Heart right ventricle (tissue), 16 donors: ENCODE measurements at regions not wholly inside any gene's neighbourhood (a gene's known extent, or its start where the extent isn't known, plus 50 kb on each side); places are given as distances from the start of the nearest gene placed in this dataset.

Experiments used
- ATAC-seq, 8 donors: fragments of 200-7000 bp; cut with Tn5 transposase; one replicate each; pipeline ENCODE4 v1.9.1; 2020; ENCODE audit warnings: mild to moderate bottlenecking in 8 of 8, moderate library complexity in 8 of 8, moderate number of reproducible peaks in 1 of 8
- DNase-seq, 2 donors: peaks; one replicate each; pipeline ENCODE4 v3.0.0-alpha.2; 2020
- H3K27ac ChIP-seq, 10 donors: fragments of 200-600 bp; sonication (generic) in 2 of 10; one replicate each; pipeline versions ENCODE4 v1.5.0 to v1.8.0; 2020 to 2022; ENCODE audit warnings: mild to moderate bottlenecking in 3 of 10
- H3K27me3 ChIP-seq, 7 donors: fragments of 200-600 bp; one replicate each; pipeline ENCODE4 v1.8.0; 2021 to 2022; ENCODE audit warnings: mild to moderate bottlenecking in 2 of 7
- H3K36me3 ChIP-seq, 9 donors: fragments of 200-600 bp; sonication (generic) in 1 of 9; one replicate each; pipeline versions ENCODE4 v1.5.0 to v1.8.0; 2020 to 2022; ENCODE audit warnings: mild to moderate bottlenecking in 2 of 9
- H3K4me1 ChIP-seq, 9 donors: fragments of 200-600 bp; sonication (generic) in 1 of 9; one replicate each; pipeline versions ENCODE4 v1.5.0 to v1.8.0; 2020 to 2022; ENCODE audit warnings: mild to moderate bottlenecking in 4 of 9
- H3K4me3 ChIP-seq, 10 donors: fragments of 200-600 bp; sonication (generic) in 2 of 10; one replicate each; pipeline versions ENCODE4 v1.5.0 to v1.8.0; 2020 to 2022; ENCODE audit warnings: mild to moderate bottlenecking in 7 of 10, moderate library complexity in 2 of 10
- H3K9me3 ChIP-seq, 11 donors: fragments of 200-600 bp in 10 of 11; sonication (generic) in 2 of 11; one replicate each; pipeline versions ENCODE4 v1.5.0 to v1.8.0; 2013 to 2022; ENCODE audit warnings: mild to moderate bottlenecking in 2 of 11, control low read depth in 1 of 11, moderate library complexity in 1 of 11
- WGBS, 2 donors: extraction: QIAGEN DNeasy Blood & Tissue Kit; methylation state at CpG; one replicate each; pipeline ENCODE4 v1.1.7; 2013; ENCODE audit warnings: inconsistent platforms in 1 of 2; 5-methylcytosine and 5-hydroxymethylcytosine counted together
- intact Hi-C, 10 donors: fragments of 100-400 bp; cut with DNase I; formaldehyde crosslinking; loops; one replicate each; pipeline versions ENCODE4 v1.11.1 to v1.14.2; 2022
- TF ChIP-seq, protein P1 (sequence below), 9 donors: fragments of 200-600 bp; sonication (generic) in 2 of 9; IDR thresholded peaks; one replicate each; pipeline versions ENCODE4 v1.5.0 to v1.8.0; 2021 to 2022; ENCODE audit warnings: antibody characterized with exemption in 9 of 9, mild to moderate bottlenecking in 5 of 9, moderate library complexity in 1 of 9
- donor health status: Arrhythmogenic right ventricular cardiomyopathy.
- donor health status: ischemic (EF 13 %, LVEDD 7.1; RV severe dilation, severe dysfunction).
- donor health status: healthy with polysubstance abuse.
- donor health status: DM: no; HTN: yes; CAD: no.
- donor health status: DM: no; HTN: no; CAD: no.
- donor health status: ischemic (EF 25% LVEDD 6.9; RV normal size, moderate dysfunction).
- donor health status: ischemic (EF 25% LVEDD 5.7; RV mildly dilated, moderate dysfunction).
- donor health status: healthy.
- donor health status: DM: yes; HTN: yes; CAD: no.
- donor health status: Ischemic cardiomyopathy.
- donor health status: ischemic (EF 35%, LVEDD 5.7; RV mildly dilated, moderate dysfunction).
- donor health status: nonischemic (EF 11% LVEDD 7.7; RV severe dilation, severe dysfunction).
- donor health status: DM: yes; HTN: yes; CAD: no.
- donor health status: PGD.
- donor health status: ischemic (EF 29% LVEDD 5.4; RV normal size, mild dysfunction).
- donor health status: nonischemic (EF 23%, LVEDD 6.1; RV moderate dilation, normal function).

DNA sequence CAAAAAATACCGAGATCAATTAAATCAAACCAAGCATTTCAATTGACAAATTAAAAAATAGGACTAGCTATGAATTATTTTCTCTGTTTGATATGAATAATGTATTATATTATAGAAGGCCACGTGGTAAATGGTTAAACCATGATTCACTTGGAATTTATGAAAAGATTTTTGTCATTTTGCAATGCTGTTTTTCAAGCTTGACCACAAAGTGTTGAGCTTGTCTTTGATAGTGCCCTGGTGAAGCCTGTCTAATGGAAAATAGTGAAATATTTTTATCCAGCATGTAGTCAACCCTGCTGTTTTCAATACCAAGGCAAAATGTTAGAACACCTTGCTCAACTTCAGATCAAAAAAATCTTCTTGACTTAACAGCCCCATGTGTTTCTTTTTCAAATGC is 288.0 kb upstream of the PRMT6 start:
- Histone ChIP-seq H3K4me3 (no peak overlapping the region), H3K27me3 (no peaks in the 10 kb centered on the region), H3K36me3 (no peaks in the 10 kb centered on the region), H3K4me1 (no peaks in the 10 kb centered on the region), H3K9me3 (peaks cover 0 to 8% (median 0%) of the 10 kb centered on the region in 11 donors), H3K27ac (no peak overlapping the region)
- WGBS, 2 donors: 74 to 75% methylated on average over 2 of the region's 2 CpGs
- TF ChIP-seq, protein P1, sequence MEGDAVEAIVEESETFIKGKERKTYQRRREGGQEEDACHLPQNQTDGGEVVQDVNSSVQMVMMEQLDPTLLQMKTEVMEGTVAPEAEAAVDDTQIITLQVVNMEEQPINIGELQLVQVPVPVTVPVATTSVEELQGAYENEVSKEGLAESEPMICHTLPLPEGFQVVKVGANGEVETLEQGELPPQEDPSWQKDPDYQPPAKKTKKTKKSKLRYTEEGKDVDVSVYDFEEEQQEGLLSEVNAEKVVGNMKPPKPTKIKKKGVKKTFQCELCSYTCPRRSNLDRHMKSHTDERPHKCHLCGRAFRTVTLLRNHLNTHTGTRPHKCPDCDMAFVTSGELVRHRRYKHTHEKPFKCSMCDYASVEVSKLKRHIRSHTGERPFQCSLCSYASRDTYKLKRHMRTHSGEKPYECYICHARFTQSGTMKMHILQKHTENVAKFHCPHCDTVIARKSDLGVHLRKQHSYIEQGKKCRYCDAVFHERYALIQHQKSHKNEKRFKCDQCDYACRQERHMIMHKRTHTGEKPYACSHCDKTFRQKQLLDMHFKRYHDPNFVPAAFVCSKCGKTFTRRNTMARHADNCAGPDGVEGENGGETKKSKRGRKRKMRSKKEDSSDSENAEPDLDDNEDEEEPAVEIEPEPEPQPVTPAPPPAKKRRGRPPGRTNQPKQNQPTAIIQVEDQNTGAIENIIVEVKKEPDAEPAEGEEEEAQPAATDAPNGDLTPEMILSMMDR (IDR thresholded peaks at IDR 0.05): no peak
- DNase-seq: no peak
- intact Hi-C loops: no loop called here
- no peak for ATAC-seq

DNA sequence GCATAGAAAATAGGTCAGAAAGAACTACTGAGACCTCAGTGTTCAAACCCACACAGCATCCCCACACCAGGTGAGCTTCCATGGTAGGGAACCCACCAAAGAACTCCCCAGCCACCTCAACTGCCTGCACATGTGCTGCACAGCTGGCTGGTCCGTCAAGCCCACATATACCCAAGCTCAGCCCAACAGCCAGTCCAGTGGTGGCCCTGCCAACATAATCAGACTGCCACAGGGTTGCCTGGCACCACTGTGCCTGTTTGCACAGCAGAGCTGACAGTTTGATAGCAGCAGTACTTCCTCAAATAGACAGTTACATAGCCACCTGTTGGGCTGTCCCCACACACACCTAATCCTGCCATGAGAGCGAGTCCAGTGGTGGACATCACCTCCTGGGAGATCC is 283.3 kb upstream of the PRMT6 start:
- no peak overlapping the region for H3K4me3 ChIP-seq
- WGBS, 2 donors: 73 to 82% methylated on average over 2 of the region's 2 CpGs
- no peak overlapping the region for H3K27ac ChIP-seq

DNA sequence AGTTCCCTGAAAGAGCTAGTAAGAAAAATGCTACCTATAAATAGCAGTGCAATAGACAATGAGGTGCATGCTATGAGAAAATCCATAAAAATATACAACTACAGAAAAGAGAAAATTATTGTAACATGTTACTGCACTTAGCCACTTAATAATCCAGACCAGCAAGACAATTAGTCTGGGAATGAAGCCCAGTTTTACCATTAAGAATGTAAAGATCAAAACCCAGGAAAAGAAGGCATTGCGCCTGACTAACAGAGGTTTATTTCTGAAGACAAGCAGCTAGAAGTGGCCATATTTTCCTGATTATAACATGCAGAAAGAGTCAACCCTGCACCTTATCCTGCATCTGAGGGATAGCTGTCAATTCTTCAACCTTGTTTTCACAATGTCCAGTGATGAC is 276.4 kb upstream of the PRMT6 start:
- no peak for ATAC-seq
- Histone ChIP-seq H3K36me3 (no peaks in the 10 kb centered on the region), H3K27ac (no peak overlapping the region), H3K4me1 (no peaks in the 10 kb centered on the region), H3K4me3 (no peak overlapping the region), H3K9me3 (peaks cover 0 to 22% (median 8%) of the 10 kb centered on the region in 11 donors), H3K27me3 (no peaks in the 10 kb centered on the region)
- DNase-seq: no peak
- TF ChIP-seq, protein P1 (IDR thresholded peaks at IDR 0.05): no peak
- 86 to 89% methylated on average over 1 of the region's 1 CpG for WGBS, 2 donors
- intact Hi-C loops: no loop called here

More for the DNA sequence above, 283.3 kb upstream of the PRMT6 start:
- Histone ChIP-seq H3K9me3 (peaks cover 0 to 46% (median 13%) of the 10 kb centered on the region in 11 donors), H3K4me1 (no peaks in the 10 kb centered on the region), H3K36me3 (no peaks in the 10 kb centered on the region), H3K27me3 (no peaks in the 10 kb centered on the region)
- intact Hi-C loops: no loop called here
- no peak for ATAC-seq
- no peak for DNase-seq
- TF ChIP-seq, protein P1 (IDR thresholded peaks at IDR 0.05): no peak

DNA sequence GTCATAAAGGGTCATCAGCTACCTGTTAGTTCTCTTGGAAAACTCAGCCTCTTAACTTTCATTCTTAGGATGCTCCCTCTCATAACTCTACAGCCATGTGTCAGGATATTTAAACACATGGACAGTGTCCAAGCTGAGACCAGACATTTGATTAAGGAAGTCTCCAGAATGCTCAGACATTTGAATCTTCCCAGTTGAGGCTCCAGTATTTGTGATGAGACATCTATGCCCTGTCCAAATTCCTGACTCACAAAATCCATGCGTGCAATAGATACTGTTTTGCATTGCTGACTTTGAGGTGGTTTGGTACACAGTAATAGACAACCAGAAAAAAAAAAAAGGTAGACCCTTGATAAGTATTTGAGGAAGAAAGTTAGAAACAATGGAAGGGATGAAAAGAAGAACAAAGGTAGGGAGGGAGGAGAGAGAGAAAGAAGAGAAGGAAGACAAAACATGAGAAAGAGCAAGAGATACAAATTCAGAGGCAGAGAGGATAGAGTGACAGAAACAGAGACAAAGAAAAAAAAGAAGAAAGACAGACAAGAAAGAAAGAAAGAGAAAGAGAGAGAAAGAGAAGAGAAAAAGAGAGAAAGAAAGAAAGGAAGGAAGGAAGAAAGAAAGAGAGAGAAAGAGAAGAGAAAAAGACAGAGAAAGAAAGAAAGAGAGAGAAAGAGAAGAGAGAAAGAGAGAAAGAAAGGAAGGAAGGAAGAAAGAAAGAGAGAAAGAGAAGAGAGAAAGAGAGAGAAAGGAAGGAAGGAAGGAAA is 275.5 kb upstream of the PRMT6 start:
- intact Hi-C loops: no loop called here
- Histone ChIP-seq H3K27ac (no peak overlapping the region), H3K9me3 (peaks cover 0 to 13% (median under 1%) of the 10 kb centered on the region in 11 donors), H3K27me3 (no peaks in the 10 kb centered on the region), H3K4me3 (no peak overlapping the region), H3K36me3 (no peaks in the 10 kb centered on the region), H3K4me1 (no peaks in the 10 kb centered on the region)
- DNase-seq (no peak), ATAC-seq (no peak)
- TF ChIP-seq, protein P1 (IDR thresholded peaks at IDR 0.05): no peak
- WGBS, 2 donors: 81 to 90% methylated on average over 1 of the region's 1 CpG
